Keratinocyte (primary cell): ENCODE measurements at regions not wholly inside any gene's neighbourhood (a gene's known extent, or its start where the extent isn't known, plus 50 kb on each side); places are given as distances from the start of the nearest gene placed in this dataset.

Experiments used
- CTCF ChIP-seq, 3 experiments: IDR thresholded peaks in 1 of 3; conservative IDR thresholded peaks in 1 of 3; optimal IDR thresholded peaks in 1 of 3; 2 replicates in 2 of 3; 3 replicates in 1 of 3; pipeline versions ENCODE3 to v1.5.1; 2011; ENCODE audit warnings: low read length in 3 of 3, mild to moderate bottlenecking in 3 of 3, moderate library complexity in 2 of 3, control low read depth in 1 of 3, inconsistent platforms in 1 of 3; ENCODE audit not compliant: insufficient read depth in 2 of 3; ENCODE audit errors: extremely low read depth in 1 of 3
- EZH2 ChIP-seq: IDR thresholded peaks from one replicate; pipeline ENCODE4 v1.6.1; 2012; ENCODE audit warnings: inconsistent platforms, mild to moderate bottlenecking, low read length, moderate library complexity

GRCh38 chr18:22626771-22627170, 209.1 kb upstream of the CTAGE1 start:
- TF ChIP-seq CTCF (optimal IDR thresholded peaks at IDR 0.05 in 1 of 3, IDR thresholded peaks at IDR 0.05 in 1 of 3, conservative IDR thresholded peaks at IDR 0.05 in 1 of 3; ENCODE audit: extremely low read depth in 1 of 3, insufficient read depth in 2 of 3, low read length in 3 of 3): no peak
- no peak for TF ChIP-seq EZH2
